Esophagus squamous epithelium (tissue), 4 donors: ENCODE measurements at regions not wholly inside any gene's neighbourhood (a gene's known extent, or its start where the extent isn't known, plus 50 kb on each side); places are given as distances from the start of the nearest gene placed in this dataset.

ENCODE experiments used
- CTCF ChIP-seq, 6 experiments: fragments of 450-650 bp in 4 of 6; fragments of 200-600 bp in 2 of 6; sonication (generic) in 2 of 6; IDR thresholded peaks; one replicate each; pipeline ENCODE4 v1.5.1; 2016 to 2019; ENCODE audit warnings: antibody characterized with exemption in 6 of 6, mild to moderate bottlenecking in 4 of 6, moderate library complexity in 4 of 6
- POLR2A ChIP-seq, 4 donors: fragments of 450-650 bp; IDR thresholded peaks; one replicate each; pipeline ENCODE4 v1.6.1; 2017; ENCODE audit warnings: antibody characterized with exemption in 4 of 4, mild to moderate bottlenecking in 4 of 4, moderate library complexity in 3 of 4

GRCh38 chrX:132294192-132294591 lies 74.9 kb upstream of the RAP2C start:
- TF ChIP-seq CTCF (IDR thresholded peaks at IDR 0.05) (no peak), POLR2A (IDR thresholded peaks at IDR 0.05) (no peak)
